ENCODE measurements at regions not wholly inside any gene's neighbourhood (a gene's known extent, or its start where the extent isn't known, plus 50 kb on each side); places are given as distances from the start of the nearest gene placed in this dataset.
A peak's percentile ranks its signal among the peaks of the same experiment; 100 is the strongest.
"Not testable (repeated sequence)": the region's sequence is repeated elsewhere in the genome, so short reads cannot be mapped to it uniquely, and the experiment has no call there.

DNA sequence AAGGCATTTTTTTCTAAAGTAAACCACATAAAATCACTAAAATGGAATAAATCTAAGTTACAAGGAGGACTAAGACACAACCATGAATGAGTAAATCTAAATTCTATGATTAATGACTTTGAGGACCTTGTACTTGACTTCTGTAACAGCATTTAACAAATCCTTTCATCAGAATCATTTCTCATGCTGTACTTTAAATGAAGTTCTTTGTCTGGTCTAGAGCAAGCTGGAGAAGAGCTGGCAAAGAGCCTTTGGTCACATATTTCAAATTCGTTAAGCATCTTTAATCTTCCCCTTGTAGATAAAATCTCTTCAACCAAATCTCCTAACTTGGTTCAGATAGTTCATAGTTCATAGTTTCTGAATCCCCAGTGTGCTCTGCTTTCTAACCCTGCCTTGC is 405.4 kb downstream of the PTPRC start:
- no peak for DNase-seq (ENCODE audit: low read depth)

DNA sequence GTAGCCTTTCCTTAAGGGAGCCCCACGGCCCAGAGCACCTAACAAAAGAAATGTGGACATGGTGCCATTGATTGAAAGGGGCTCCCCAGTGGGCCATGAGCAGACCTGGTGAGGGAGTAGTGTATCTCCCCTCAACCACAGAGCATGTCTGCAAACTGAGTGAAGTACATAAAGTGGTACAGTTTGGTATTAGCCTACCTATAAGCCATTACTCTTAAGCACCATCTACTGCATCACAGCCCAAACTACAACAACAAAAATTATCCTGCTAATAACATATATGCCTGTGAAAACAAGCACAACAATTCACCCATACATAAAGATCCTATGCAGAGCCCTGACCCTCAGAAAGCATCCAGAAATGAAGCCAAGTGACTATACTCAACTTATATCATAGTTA is 407.8 kb downstream of the PTPRC start:
- DNase-seq (ENCODE audit: low read depth) = no peak

DNA sequence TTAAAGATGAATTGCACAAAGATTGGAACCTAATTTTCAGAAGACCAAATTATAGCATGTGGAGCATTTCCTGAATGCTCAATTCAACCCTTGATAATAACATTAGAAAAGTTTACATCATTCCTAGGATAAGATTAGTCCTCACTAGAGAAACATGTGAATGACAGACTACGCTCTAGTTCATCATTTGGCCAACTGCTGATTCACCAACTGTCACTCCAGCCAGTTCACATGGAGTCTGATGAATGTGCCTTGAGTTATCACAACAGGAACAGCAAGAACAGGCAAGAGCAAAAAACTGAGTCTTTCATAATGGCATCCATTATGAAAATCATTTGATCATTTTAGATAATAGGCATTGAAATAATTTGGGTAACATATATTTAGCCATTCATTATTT is 415.9 kb downstream of the PTPRC start:
- no peak for DNase-seq (ENCODE audit: low read depth)

DNA sequence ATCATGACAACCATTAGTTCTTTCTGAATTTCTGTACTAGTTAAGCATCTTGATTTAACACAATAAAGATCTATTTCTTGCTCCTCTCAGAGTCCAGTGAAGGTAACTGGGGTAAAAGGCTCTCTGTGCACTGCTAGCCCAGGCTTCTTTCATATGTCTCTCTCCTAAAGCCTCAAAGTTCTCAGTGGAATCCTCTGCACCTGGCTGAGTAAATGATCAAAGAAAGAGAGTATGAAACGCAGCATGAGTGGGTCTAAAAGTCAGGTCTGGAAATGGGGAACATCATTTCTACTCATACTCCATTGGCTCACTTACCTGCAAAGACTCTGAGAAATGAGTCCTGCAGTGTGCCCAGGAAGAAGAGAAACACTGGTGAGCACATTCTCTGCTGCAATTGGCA is 418.5 kb downstream of the PTPRC start:
- no peak for DNase-seq (ENCODE audit: low read depth)

DNA sequence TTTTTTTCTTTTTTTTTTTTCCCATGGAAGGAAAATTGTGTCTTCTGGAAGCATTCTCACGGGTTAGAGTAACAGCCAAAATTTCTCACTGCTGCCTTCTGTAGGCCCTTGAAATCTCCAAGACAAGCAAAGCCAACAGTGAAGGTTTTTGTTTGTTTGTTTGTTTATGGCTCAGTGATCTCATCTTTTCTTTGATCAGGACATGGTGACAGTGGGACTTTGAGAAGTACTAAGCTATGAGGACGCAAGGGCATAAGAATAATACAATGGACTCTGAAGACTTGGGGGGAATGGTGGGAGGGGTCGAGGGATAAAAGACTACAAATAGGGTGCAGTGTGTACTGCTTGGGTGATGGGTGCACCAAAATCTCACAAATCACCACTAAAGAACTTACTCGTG is 419.4 kb downstream of the PTPRC start:
- DNase-seq (ENCODE audit: low read depth) = no peak

DNA sequence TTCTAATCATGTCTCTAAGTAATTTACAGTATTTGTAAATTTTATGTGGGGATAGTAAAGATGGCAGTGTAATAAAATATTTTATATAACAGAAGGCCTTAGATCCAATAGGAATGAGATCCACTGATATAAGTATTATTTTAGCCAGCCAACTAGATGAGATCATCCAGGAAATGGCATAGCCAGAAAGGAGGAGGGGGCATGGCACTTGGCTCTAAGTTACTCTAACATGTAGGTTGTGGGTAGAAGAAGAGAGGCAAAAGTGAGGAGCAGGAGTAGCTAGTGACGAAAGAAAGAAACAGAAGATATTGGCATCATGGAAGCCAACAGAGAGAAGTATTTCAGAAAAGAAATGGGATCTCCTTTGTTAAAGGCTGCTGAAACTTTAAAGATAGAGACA is 426.1 kb downstream of the PTPRC start:
- DNase-seq (ENCODE audit: low read depth) = no peak

DNA sequence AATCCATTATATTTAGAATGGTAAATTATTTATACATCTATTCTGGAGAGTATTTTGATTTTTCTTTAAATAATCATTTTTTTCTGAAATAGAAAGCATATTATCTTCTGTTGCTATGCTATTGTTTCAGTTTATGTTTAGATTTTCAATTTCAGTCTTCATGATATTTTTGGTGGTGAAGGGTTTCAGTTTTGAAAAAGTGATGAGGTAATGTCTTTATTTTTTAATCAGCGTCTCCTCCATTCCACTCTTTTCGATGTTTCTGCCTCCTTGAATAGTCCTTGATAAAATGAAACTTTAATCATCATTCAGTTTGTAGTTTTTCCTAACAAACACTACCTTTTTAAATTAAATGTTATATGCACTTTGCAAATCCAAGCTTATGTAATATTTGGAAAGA is 428.6 kb downstream of the PTPRC start:
- no peak for DNase-seq (ENCODE audit: low read depth)

DNA sequence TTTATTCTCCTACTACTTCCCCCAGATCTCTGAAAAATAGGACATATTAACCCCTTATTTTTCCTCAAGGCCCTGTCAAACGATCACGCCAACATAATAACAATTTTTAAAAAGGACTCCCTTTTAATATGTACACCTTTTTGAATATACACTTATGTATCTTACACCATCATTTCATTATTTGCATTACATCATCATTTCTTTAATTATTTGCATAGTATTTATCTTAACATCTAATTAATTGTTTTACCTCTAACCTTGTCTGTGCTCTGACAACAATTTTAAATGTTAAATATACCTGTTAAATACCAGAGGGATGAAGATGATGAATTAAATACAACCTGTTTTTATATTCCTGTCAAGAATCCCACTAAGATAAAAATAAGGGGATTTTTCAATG is 432.2 kb downstream of the PTPRC start:
- no peak for DNase-seq (ENCODE audit: low read depth)

DNA sequence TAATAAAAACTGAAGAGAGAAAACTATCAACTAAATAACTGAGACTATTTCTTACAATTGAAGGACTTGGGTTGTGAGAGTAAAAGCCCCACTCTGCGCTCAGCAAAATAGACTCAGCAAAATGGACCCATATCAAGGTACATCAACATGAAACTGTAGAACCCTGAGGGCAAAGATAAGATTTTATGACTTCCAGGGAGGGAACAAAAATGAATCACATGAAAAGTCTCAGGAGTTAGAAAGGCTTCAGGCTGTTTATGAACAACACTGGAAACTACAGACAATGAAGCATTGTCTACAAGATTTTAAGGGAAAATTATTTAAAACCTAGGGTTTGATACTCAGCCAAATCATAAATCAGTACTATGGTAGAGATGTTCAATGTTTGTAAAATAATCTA is 434.3 kb downstream of the PTPRC start:
- DNase-seq (ENCODE audit: low read depth) = no peak

DNA sequence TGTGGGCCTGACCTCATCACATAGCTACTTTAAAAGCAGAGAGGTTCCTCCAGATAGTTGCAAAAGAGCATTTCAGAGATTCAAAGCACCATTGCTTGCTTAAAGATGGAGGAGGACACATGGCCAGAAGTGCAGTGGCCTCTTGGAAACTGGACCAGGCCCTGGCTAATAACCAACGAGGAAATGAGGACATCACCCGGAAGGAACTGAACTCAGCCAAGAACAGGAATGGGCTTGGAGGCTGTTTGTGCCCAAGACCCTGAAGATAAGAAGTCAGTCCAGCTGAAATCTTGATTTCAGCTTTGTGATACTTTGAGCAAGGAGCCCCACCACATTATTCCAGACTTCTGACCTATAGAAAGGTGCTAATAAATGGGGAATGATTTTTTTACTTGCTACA is 437.0 kb downstream of the PTPRC start:
- no peak for DNase-seq (ENCODE audit: low read depth)

DNA sequence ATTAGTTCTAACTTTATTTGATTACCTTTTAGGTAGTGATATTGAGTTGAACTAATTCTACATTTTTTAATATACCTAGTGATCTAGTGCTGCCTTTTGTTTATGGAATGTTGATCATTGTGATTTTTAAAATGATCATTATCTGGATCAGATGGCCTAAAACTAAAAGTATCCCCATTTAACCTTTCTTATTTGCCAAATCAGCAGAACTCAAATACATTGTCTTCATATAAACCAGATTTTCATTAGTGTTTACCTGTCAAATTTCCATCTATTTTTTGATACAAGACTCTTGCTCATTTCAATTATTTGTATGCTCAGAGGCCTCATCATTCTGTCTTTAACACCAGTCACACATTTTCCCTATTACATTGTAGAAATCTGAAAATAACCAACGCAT is 441.2 kb downstream of the PTPRC start:
- DNase-seq (ENCODE audit: low read depth) = no peak

DNA sequence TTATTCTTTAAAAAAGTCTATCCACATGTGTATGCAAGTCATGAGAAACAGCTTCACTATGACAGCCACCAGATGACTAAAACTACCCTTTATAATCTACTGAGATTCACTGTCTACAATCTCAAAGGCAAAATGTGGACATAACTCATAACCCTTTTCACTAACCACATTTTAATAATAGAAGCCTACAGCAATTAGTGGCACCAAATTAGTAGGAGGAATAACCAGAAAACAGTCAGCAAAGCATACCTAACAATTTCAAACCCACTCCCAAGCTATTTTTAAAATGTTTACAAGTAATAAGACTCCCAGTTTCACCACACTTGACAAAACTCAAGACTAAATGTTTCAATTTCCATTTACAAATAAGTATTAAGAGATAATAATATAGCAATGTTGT is 442.9 kb downstream of the PTPRC start:
- DNase-seq (ENCODE audit: low read depth) = no peak

DNA sequence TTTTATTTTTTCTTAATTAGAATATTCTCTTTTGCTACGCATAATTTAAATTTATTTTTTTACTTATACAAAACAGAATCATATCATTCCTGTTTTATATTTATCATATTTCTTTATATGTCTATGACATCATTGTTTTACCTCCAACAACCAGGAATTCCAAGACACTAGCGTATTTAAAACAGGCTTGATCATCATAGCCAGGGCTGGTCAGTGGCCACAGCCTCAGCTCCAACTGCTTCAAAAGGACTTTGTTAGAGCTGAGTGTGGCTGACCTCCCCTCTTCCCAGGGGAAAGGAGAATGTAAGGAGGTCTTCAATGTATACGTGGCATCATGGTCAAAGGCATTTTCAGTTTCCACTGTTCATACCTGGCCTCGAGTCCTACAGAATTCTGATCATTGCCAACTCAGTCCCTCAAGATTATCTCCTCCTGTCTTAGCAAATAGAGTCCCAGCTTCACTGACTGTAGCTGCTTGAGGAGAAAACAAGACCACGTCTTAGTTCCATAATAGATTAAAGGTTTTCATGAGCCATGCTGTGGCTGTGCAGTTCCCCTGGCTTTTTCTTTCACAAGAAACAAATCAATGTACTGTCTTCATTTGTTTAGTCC is 444.0 kb downstream of the PTPRC start:
- DNase-seq (ENCODE audit: low read depth) = no peak

DNA sequence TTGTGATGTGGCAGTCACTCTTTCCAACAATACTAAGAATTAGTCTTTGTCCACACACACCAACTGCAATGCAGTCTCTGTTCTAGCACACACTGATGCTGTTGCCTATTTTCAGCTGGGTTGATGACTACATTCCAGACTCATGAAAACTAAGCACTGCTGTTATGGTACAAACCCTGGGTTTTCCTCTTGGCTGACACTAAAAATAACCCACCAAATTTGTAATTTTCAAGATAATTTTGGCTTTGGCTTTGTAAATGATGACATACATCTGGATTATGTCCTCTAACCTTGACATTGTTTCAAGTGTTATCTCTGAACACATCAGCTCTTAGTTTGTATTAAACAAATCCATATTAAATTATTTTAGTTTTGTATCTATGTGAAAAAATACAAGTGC is 444.8 kb downstream of the PTPRC start:
- no peak for DNase-seq (ENCODE audit: low read depth)

DNA sequence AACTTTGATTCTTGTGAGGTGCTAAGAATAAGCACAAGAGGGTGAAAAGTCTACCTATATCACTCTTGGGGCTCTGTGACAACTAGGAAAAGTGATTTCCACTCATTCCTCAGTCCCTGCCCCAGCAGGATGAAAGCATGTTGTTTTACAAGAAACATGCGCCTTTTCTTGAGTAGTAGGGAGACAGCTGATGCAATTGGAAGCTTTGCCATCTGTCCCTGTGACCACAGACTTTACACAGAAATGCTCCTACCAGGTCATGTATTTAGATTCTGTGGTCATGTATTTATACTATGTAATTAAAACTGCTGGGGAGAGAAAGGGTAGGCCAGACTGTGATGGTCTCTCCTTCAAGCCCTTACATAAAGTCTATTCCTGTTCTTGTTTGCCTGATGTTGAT is 445.5 kb downstream of the PTPRC start:
- DNase-seq (ENCODE audit: low read depth) = no peak

DNA sequence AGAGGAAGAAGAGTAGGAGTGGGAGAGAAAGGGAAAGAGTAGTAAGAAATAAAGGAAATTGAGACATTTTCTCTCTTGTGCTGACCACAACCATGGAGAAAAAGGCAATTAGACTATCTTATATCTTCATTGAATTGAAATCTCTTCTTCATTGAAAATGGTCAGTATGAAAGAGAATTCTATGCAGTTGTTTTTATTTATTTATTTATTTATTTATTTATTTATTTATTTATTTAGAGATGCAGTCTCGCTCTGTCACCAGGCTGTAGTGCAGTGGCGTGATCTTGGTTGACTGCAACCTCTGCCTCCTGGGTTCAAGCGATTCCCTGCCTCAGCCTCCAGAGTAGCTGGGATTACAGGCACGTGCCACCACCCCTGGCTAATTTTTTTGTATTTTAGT is 447.1 kb downstream of the PTPRC start:
- DNase-seq (ENCODE audit: low read depth) = no peak

DNA sequence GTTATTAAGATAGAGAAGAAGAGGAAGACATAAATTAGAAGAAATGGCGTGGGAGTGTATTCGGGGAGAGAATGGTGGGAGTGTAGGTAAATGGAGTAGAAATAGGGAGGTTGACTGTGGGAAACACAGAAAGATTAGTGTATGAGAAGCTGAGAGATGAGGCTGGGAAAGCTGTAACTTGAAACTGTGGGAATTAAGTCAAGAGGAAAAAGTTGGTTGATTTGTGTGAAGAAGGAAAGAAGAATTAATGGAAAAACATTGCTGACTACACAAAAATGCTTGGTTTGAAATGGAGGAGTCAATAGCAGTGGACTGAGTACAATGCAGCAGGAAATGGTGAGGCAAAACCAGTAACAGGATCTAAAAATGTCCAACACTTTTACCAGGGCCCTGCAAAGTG is 448.3 kb downstream of the PTPRC start:
- DNase-seq (ENCODE audit: low read depth) = no peak

DNA sequence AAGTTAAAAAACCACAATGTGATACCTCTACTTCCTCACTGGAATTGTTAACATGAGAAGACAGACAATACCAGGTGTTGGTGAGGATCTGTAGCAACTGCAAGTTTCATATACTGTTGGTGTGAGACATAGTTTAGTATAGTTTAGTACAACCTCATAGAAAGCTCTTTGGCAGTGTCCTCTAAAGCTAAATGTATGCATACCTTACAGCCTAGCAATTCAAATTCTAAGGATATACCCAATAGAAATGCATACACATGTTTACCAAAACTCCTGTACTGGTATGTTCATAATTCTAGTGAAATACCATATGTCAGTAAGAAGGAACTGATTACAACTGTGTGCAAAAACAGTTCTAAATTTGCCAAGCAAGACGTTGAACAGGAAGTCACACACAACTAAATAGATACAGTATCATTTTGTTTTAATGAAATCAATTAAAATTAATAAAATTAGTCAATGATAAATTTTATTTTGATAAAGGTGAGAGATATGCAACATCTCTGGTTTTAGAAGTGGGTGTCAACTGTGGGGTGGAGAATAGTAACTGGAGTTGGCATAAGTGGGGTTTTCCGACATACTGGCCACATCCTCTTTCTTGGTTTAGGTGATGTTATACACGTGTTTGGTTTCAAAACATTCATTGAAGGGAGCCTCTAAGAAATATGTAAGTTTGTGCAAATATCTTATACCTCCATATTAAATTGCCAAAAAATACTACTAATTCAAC is 450.7 kb downstream of the PTPRC start:
- DNase-seq (ENCODE audit: low read depth) = peak; percentile 4

DNA sequence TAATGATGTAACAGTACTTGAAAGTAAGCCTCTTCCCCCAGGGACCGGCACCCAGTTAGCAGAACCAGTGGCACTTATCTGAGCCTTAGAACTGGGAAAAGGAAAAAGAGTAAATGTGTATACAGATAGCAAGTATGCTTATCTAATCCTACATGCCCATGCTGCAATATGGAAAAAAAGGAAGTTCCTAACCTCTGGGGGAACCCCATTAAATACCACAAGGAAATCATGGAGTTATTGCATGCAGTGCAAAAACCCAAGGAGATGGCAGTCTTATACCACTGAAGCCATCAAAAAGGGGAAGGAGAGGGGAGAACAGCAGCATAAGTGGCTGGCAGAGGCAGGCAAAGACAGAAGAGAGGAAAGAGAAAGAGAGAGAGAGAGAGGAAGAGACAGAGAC is 456.8 kb downstream of the PTPRC start:
- not testable (repeated sequence) for DNase-seq (ENCODE audit: low read depth)

DNA sequence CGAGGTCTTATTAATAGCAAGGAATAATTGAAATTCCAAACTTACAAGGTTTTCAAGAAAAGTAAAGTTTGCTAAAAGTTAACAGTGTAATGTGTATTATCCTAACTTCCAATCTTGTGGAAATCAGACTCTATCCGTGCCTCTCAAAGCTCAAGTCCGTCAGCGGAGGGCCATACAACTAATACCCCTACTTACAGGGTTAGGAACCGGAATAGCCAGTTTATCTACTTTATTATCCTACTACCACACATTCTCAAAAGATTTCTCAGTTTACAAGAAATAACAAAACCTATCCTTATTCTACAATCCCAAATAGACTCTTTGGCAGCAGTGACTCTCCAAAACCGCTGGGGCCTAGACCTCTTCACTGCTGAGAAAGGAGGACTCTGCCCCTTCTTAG is 457.8 kb downstream of the PTPRC start:
- DNase-seq (ENCODE audit: low read depth) = no peak

DNA sequence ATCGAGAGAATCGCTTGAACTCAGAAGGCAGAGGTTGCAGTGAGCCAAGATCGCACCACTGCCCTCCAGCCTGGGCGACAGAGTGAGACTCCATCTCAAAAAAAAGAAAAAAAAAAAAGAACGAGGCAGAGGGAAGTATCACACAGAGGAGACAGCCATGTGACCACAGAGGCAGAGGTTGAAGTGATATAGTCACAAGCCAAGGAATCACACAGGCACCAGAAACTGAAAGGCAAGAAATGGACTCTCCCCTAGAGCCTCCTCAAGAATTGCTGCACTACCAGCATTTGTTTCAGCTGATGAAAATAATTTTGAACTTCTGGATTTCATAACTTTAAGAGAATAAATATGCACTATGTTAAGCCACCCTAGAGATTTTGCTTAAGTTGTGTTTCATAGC is 459.6 kb downstream of the PTPRC start:
- DNase-seq (ENCODE audit: low read depth) = no peak

DNA sequence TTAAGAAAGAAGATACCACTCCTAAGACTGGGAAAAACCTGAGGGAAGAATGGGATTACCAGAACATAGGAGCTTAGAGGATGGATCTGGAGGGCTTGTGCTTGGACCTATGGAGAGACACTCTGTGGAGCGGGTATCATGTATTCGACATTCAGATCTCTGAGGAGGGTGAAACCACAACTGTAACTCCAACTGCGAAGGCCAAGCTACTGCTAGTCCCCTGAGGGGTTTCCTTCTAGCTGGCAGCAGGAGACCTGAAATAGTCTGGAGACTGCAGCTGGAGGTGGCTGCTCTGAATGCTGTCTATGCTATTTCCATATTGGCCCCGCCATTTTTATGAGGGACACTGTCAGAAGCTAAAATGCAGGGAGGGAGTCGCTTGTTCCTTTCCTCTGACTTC is 462.3 kb downstream of the PTPRC start:
- no peak for DNase-seq (ENCODE audit: low read depth)

DNA sequence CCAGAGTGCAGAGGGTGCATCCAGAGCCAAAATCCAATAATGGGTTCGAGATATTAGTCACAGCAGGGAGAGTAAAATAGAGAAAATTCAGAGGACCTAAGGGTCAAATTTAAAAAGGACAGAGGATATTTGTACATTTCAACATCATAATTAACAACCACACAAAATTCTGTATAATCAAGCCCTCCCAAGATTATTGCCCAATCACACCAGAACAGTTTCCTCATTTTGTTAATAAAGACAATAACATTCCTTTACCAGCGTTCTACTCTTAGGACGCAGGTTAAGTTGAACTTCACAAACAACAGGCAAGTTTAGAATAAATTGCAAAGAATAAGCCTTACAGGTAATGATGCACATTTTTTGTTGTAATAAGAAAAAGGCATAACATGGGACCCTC is 462.8 kb downstream of the PTPRC start:
- no peak for DNase-seq (ENCODE audit: low read depth)

DNA sequence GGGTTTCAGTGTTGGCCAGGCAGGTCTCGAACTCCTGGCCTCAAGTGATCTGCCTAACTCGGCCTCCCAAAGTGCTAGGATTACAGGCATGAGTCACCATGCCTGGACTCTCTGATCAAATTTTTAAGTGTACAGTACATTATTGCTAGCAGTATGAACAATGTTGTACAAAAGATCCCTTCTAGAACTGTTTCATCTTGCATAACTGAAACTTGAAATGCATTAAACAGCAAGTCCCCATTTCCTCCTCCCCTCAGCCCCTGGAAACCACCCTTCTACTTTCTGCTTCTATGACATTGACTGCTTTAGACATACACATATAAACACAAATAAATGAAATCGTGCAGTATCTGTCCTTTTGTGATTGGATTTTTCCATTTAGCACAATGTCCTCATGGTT is 463.4 kb downstream of the PTPRC start:
- no peak for DNase-seq (ENCODE audit: low read depth)
